Uterus (tissue), 2 donors: ENCODE measurements at regions not wholly inside any gene's neighbourhood (a gene's known extent, or its start where the extent isn't known, plus 50 kb on each side); places are given as distances from the start of the nearest gene placed in this dataset.

Experiments
- CTCF ChIP-seq, 4 experiments: fragments of 200-600 bp in 2 of 4; fragments of 450-650 bp in 2 of 4; sonication (generic) in 2 of 4; IDR thresholded peaks; one replicate each; pipeline ENCODE4 v1.5.1; 2016 to 2019; ENCODE audit warnings: antibody characterized with exemption in 4 of 4, mild to moderate bottlenecking in 2 of 4, moderate library complexity in 1 of 4
- POLR2A ChIP-seq, 2 donors: fragments of 450-650 bp; IDR thresholded peaks; one replicate each; pipeline ENCODE4 v1.6.1; 2016; ENCODE audit warnings: antibody characterized with exemption in 2 of 2, mild to moderate bottlenecking in 1 of 2, moderate library complexity in 1 of 2

DNA sequence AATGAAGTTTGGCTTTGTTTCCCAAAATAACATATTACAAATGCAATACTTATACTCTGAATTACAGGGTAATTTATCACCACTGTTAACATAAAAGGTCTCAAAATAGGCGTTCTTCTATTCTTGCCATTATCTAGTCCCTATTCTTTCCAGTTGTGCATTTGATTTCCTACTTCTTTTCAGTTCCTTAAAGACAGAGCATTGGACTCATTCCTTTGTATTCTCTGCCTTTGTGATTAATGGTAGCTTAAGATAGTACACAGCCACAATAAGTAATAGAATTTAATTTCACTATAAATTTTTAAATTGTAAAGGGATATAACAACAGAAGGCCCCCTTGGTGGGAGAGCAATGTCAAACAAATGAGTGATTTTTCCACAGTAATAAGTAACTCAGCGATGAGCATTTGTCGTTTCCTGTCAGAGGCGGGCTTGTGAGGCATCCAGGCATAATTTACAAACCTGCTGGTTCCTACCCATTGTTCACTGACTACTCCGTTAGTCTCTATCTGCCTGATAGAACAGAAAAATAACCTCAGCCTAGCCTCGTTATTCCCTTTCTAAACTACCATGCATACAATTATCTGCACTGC, 456.6 kb upstream of the REG3G start:
- TF ChIP-seq CTCF (IDR thresholded peaks at IDR 0.05) (no peak), POLR2A (IDR thresholded peaks at IDR 0.05) (no peak)
